Ammon's horn (tissue), 1 donor: ENCODE measurements at regions not wholly inside any gene's neighbourhood (a gene's known extent, or its start where the extent isn't known, plus 50 kb on each side); places are given as distances from the start of the nearest gene placed in this dataset.
"Not testable (repeated sequence)": the region's sequence is repeated elsewhere in the genome, so short reads cannot be mapped to it uniquely, and the experiment has no call there.

ENCODE experiments used
- DNase-seq: peaks from one replicate; pipeline ENCODE4 v3.0.0-alpha.2; 2016; ENCODE audit warnings: low spot score

DNA sequence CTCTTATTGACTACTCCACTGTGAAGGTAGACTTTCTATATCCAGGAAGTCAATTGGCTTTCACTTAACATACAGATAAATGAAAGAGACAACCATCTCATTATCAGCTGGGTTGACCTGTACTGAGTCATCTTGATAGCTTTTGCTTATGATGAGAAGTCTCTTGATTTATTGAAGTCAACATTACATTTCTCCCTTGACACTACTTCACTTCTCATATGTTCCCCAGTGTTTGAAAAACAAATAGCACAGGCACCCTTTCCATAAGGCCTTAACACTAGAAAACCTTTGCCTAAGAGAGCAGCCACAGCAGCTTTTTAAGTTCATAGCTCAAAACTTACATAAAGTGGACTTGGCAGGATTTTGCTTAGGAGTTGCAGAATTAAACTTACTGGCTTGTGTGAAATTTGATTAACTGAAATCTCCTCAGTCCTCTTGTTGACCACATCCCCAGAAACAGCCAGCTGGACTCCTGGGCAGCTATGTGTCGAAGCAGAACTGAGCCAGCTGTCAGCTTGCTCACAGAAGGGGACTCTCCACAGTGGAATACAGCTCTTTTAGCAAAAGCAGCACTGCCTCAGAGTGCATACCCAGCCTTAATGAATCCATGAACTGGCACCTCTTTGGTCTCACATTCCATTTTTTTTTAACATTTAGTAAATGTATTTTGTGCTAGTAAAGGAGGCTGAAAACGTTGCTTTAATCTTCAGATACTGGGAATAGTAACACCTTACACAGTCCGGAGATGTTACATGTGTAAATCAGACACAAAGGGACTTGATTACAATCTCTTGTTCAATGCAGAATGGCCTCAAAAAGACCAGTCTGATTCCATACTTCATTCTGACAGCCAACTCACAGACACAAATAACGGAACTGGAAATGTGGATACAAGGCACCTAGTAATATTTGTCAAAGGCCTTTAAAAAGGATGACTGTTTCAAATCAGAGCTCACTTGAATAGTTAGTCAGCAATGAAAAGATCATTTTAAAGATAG, 1532.7 kb downstream of the HACE1 start:
- peak; percentile 20 for DNase-seq

DNA sequence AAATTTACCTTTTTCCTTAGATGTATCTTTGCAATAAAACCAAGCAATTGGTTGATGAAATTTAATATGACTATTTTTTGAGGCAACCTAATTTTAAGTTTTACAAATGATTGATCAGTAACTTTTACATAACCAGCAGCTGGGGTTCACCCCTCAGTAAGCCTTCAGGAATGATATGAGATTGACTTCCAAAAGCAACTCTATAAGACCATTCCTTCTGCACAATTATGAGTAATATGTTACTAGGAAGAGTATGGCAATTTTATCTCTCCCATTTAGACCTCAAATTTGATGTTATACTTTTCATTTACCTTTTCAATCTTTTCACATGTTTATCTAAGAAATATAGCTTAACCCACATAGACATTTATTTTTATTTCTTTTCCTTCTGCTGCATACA, 1546.3 kb downstream of the HACE1 start:
- DNase-seq: no peak

DNA sequence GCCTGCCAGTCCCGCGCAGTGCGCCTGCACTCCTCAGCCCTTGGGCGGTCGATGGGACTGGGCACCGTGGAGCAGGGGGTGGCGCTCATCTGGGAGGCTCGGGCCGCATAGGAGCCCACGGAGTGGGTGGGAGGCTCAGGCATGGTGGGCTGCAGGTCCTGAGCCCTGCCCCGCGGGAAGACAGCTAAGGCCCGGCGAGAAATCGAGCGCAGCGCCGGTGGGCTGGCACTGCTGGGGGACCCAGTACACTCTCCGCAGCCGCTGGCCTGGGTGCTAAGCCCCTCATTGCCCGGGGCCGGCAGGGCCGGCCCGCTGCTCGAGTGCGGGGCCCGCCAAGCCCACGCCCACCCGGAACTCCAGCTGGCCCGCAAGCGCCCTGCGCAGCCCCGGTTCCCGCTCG, 1565.3 kb downstream of the HACE1 start:
- DNase-seq: not testable (repeated sequence)

DNA sequence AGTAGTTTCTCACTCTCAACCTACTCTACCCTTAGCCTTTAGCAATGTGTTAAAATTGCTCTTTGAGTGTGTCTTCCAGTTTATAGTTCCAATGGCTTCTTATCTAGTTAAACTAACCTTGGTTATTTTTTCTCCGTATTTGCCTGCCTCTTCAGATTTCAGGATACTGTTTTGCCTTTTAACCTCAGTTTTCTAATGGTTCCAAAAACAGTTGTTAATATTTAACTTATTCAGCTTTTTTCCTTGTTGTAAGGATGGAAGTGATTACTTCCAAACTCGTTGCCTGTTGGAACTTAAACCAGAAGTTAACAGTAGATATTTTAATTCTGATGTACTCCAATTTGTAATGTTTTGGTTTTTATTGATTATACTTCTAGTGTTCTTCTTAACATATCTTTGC, 1574.9 kb downstream of the HACE1 start:
- DNase-seq: no peak

DNA sequence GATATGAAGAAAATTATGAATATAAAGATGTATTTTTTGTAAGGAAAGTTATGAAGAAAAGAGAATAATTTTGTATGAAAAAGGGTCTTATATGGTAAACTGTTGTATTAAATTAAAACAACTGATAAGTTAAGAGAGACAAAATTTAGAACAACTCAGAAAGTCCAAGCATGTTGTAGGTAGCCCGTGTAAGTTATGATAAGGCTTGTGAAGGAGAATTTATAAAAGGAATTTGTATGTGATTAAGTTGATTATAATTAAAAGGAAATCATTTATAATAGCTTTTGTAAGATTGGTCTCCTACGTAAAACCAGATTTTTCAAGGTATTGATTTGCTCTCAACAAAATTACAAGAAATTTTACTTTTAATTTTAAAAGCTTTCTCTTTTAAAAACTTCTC, 1579.3 kb downstream of the HACE1 start:
- DNase-seq: no peak

DNA sequence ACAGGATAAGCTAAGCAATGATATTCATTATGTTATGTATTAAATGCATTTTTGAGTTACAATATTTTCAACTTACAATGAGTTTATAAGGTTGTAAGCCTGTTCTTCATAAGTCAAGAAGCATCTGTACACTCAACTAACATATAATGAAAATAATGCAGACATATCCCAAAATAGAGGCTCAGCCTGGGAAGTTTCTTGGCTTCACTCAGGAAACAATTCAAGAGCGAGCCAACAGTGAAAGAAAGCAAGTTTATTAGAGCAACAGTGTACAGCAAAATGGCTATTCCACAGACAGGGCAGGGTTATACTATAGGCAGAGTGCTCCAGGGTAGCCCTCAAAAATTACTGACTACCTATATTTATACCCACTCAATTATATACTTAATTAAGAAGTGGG, 1581.8 kb downstream of the HACE1 start:
- DNase-seq: no peak

DNA sequence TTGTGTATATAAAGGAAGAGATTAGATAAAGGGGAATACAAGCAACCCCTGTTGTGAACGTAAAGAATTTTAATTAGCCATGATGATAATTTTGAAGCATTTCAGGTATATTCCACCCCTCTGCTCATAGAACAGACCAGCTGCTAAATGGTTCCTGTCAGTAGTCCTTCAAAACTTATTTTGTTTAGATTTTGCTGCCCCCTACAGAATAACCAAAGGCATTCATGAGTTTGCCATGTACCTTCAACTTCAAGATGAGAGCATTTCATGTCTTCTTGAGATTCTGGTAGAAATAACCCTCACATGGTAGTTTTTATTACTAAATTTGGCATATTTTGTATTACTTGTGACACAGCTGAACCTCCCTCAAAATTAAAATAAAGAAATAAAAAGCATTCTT, 1586.7 kb downstream of the HACE1 start:
- peak; percentile 7 for DNase-seq

DNA sequence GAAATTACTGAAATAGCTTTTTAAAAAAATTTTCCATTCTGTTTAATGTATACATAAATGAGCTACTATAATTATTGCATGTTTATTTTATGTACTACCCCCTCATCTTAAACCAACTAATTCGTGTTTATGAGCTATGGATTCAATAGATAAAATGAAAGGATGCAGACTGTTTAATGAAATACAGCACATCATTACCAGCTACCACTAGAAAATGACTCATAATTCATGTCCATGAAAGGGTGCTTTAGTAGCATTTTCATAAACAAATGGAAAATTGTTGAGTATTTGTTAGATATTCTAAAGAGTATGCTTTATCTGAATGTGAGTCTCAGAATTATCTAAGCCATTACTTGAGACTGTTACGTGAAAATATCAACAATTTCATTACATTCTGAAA, 1590.1 kb downstream of the HACE1 start:
- no peak for DNase-seq

DNA sequence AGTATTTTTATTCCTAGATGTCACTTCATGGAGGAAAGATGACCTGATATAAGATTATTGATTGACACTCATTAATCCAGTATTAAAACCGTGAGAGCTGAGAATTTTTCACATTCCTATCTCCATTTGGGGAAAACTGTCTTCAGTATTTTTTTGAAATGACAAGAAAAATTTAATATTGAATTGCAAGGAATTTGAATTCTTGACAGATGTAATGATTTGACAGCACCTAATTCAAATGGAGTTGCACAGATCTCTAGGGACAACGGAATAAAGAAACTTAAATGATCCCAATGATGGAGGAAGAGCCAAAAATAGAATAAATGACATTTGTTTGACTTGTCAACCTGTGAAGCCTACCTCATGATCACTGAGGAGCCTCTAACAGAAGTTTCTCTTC, 1591.4 kb downstream of the HACE1 start:
- no peak for DNase-seq

DNA sequence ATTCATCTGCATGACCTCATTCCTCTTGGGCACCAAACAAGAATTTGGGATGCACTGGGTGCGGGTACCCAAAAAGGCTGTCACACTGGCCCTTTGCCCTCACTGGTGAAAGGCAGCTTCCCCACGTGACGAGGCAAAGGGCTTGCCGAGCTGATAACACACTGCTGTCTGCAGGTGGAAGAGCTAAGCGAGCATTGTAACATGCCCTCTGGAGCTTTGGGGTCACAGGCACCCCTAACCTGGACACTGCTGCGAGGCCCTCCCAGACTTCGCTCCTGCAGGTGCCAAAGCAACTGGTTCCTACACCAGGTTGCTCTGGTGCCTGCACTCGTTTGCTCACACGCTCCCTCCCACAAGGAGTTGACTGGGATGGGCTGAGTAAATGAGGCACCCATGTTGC, 1595.7 kb downstream of the HACE1 start:
- DNase-seq: no peak

DNA sequence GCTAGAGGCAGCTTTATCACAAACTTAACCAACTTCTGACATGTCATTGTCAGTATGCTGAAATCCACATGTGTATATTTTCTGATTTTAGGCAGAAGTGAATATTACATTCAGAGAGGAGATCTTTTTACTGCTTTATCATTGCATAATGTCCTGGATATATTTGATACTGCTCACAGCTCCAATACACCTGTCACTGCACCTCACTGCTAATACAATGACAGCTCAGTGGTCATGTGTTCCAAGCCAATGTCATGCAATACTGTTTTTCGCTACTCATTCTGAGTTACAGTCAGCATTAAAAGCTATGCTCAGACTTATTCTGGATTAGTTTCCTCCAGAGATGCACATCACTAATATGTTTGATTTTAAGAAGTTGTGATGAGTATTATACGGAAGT, 1604.6 kb downstream of the HACE1 start:
- DNase-seq: no peak

DNA sequence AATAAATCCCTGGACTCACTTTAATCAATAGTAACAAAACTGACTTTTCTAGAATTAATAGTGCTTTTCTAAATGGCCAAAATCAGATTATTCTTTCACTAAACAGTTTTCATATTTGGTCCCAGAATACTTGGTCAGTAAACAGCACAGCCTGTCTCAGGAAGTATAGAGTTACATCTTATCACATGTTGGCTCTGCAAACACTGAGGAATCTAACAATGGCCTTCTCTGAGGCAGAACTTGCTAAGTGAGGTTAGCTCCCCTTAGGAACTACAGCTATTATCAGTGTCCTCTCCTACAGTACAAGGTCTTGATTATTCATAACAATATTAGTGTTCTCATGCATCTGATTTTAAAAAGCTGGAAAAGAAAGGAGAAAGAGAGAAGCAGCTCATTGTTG, 1622.8 kb downstream of the HACE1 start:
- no peak for DNase-seq

DNA sequence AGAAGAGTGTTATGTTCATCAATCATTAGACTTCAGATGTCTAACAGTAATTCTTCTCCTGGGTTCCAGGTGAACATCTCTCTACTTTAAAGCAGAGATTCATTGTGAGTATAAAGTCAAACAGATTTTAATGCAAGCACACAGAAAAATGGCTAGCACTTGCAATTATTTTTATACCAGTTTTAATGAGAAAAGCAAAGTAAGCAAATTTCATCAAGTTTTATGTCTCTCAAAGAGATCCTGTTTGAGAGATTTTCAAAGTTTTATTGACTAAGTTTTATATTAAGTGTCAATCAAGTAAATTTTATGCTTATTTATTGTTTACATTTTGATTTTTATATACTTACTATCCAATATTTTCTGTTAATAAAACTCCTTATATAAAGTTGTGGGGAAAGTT, 1628.5 kb downstream of the HACE1 start:
- no peak for DNase-seq

DNA sequence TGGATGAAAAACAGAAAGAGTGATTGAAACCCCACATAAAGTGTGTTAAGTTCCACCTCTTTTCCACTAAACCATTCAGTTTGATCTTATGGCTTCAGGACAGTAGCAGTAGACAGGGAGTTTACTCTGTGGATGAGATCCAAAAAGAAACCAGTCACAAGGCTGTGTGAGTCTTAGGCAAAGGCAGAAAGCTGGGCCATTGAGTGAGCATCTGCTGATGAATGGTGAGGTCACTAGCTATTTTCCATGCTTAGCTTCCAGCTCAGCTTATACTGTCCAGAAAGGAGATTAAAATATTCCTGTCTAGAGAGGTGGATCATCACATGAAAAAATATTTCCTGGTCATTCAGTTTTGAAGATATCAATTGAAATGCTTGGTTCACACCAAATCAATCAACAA, 1643.9 kb downstream of the HACE1 start:
- DNase-seq: no peak

DNA sequence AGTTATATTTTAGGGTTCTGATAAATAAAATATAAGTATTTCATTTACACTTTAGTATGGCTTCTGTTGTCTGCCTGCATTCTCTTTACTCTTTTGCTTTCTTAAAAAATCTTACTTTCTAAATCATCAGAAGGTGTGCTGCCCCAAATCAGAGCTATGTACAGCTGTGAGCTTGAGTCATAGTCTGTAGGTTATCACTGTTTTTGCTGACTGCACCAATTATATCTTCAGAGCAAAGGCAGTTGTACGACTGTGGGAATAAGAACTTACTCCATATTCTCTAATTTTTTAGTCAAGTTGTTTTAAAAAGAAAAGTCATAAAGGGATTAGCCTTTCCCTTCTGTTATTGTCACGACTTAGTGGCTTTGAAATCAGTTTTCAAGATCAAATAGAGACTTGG, 1649.0 kb downstream of the HACE1 start:
- no peak for DNase-seq

DNA sequence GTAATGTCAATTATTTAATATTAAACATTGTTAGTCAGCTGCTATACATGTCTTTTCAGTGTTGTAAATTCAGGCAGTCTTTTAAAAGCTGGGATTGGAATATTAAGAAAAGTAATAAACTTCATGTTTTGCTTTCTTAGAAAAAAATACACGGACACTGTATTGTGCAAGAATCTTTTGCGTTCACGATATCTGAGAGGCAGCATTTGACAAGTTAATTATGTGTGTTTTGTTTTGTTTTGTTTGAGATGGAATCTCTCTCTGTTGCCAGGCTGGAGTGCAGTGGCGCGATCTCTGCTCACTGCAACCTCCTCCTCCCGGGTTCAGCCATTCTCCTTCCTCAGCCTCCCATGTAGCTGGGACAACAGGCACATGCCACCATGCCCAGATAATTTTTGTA, 1661.3 kb downstream of the HACE1 start:
- no peak for DNase-seq

DNA sequence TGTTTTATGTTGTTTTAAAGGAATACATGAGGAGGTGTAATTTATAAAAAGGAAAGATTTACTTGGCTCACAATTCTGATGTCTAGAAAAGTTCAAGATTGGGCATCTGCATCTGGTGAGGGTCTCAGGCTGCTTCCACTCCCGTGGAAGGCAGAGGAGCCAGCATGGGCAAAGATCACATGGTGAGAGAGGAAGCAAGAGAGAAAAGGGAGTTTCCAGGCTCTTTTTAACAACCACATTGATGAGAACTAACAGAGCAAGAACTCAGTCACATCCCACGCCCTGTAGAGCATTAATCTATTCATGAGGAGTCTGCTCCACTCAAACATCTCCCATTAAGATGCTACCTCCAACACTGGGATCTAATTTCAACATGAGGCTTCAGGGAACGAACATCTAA, 1666.3 kb downstream of the HACE1 start:
- DNase-seq: no peak

DNA sequence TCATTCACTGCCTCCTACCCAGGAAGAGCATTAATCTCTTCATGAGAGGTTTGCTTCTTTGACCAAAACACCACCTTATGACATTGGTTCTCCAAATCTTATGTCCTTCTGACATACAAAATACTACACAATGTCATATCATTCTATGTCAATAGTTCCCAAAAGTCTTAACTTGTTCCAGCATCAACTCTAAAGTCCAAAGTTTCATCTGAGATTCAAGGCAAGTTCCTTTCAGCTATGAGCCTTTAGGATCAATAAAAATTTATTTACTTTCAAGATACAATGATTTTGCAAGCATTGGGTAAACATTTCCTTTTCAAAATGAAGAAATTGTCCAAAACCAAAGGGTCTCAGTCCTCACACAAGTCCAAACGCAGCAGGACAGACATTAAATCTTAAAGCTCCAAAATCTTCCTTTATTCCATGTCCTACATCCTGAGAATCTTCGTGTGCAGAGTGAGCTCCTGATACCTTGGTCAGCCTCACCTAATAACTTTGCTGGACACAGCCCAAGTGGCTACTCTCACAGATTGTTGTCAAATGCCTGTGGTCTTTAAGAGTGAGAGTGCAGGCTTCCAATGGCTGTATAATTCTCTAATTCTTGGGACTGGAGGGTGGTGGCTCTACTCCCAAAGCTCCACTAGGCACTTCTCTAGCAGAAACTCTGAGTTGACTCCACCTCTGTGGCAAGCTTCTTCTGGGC, 1668.2 kb downstream of the HACE1 start:
- no peak for DNase-seq

DNA sequence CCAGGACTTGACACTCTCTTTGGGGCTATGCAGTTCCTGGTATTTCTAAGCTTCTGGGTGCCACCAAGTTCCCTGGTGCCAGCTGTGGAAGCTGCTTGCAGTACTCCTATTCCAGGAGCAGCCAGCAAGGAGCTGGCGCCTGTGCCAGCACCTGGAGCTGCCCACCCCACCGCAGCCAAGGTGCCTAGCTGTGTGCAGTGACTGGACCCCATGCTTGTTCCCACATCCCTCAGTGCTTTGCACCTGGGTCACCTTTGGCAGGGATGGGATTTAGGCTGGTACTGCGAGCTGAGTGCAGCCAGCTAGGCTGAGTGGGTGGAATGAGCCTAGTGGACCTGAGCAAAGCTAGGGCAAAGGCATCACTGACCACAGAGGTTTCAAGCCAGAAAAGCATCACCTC, 1674.9 kb downstream of the HACE1 start:
- DNase-seq: no peak

DNA sequence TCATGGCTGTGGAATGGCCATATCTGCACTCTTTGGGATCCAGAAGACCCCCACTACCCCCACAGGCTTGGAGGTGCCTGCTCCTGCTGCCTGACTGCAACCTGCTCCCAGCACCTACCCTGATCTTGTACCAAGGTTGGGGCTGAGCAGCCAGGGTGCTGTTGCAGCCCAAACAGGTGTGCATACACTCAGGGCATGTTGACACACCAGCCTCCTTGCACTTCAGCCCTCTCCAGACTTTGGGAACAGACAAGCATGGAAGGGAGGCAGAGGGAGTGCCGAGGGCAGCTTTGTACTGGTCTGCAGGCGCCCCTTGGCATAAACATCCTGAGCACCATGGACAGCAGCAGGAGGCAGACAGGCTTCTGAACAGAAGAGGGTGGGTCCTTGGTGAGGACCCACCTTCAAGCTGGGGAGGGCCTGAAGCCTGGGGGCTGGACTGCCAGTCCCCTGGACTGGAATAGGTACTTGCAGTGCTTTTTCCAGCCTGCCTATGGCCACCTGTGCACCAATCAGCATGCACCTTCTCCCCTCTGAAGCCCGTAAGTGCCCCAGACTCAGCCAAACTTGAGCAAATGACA, 1675.8 kb downstream of the HACE1 start:
- no peak for DNase-seq

DNA sequence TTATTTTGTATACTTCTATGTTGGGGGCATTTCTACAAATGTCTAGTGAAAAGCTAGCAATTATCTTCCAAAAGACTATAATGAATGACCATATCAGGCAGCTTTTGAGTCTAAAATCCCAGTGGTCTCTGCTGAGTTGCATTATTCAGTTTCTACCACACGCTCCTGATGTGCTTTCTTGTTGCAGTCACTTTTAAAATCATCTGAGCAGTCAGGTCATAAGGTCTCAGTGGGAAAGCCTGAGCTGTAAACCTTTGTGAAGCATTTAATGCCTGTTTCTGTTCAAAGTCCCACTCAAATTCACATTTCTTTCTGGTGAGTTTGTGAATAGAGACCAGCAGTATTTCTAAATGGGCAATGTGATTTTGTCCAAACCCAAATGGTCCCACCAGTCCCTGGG, 1681.5 kb downstream of the HACE1 start:
- no peak for DNase-seq

DNA sequence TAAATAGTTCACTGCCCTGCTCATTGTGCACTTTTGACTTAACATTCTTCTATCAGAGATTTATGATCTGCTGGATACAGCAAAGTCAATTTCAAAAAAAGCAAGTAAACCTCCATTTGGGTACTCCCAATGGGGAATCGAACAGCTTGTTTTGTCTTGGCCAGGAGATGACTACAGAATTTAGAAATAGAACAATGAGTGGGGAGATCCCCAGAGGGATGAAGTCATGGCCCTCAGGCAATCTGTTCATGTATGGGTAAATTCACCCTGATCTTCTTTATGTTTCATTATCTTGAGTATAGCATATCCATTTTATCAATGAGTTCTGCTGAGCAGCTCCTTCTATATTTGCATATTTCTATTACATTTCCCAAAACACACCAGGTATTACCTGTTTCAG, 1681.9 kb downstream of the HACE1 start:
- no peak for DNase-seq

DNA sequence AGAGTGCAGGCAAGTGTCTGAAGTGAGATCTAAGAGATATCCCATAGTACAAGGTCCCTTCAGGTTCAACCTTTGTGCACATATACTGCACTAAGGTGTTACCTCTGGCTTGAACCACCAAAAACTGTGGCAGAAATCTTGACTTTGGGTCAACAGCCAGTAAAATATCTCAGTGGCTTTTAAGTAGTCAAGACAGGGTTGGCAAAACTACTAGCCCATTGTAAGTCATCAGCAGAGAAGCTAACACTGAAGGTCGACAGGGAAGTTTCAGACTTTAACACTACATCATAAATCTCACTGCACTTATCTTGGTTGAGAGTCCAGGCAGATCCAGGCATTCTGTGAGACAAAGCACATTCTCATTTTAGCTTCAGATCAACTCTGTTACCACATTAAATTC, 1684.7 kb downstream of the HACE1 start:
- DNase-seq: no peak
